ENCODE measurements at regions not wholly inside any gene's neighbourhood (a gene's known extent, or its start where the extent isn't known, plus 50 kb on each side); places are given as distances from the start of the nearest gene placed in this dataset.
"Not testable (repeated sequence)": the region's sequence is repeated elsewhere in the genome, so short reads cannot be mapped to it uniquely, and the experiment has no call there.

DNA sequence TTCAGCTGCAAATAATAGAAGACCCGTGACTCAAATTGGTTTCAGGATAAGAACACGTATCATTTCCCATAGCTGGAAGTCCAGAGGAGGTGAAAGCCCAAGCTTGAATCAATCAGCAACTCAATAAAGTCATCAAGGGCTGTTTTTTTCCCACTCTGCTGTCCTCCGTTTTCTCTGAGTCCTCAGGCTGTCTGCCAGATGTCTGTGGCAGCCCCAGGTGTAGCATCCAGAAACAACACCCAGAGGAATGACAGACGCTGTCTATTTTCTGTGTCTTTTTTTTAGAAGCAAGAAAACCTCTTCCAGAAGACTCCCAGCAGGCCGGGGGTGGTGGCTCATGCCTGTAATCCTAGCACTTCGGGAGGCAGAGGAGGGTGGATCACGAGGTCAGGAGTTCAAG lies 204.4 kb downstream of the FAM43A start:
- TF ChIP-seq, protein P1, sequence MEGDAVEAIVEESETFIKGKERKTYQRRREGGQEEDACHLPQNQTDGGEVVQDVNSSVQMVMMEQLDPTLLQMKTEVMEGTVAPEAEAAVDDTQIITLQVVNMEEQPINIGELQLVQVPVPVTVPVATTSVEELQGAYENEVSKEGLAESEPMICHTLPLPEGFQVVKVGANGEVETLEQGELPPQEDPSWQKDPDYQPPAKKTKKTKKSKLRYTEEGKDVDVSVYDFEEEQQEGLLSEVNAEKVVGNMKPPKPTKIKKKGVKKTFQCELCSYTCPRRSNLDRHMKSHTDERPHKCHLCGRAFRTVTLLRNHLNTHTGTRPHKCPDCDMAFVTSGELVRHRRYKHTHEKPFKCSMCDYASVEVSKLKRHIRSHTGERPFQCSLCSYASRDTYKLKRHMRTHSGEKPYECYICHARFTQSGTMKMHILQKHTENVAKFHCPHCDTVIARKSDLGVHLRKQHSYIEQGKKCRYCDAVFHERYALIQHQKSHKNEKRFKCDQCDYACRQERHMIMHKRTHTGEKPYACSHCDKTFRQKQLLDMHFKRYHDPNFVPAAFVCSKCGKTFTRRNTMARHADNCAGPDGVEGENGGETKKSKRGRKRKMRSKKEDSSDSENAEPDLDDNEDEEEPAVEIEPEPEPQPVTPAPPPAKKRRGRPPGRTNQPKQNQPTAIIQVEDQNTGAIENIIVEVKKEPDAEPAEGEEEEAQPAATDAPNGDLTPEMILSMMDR (conservative IDR thresholded peaks at IDR 0.05; ENCODE audit: low read length) = no peak
- H3K4me3 ChIP-seq (ENCODE audit: low read length) = no peak overlapping the region
- no peak for DNase-seq (ENCODE audit: low read depth)

DNA sequence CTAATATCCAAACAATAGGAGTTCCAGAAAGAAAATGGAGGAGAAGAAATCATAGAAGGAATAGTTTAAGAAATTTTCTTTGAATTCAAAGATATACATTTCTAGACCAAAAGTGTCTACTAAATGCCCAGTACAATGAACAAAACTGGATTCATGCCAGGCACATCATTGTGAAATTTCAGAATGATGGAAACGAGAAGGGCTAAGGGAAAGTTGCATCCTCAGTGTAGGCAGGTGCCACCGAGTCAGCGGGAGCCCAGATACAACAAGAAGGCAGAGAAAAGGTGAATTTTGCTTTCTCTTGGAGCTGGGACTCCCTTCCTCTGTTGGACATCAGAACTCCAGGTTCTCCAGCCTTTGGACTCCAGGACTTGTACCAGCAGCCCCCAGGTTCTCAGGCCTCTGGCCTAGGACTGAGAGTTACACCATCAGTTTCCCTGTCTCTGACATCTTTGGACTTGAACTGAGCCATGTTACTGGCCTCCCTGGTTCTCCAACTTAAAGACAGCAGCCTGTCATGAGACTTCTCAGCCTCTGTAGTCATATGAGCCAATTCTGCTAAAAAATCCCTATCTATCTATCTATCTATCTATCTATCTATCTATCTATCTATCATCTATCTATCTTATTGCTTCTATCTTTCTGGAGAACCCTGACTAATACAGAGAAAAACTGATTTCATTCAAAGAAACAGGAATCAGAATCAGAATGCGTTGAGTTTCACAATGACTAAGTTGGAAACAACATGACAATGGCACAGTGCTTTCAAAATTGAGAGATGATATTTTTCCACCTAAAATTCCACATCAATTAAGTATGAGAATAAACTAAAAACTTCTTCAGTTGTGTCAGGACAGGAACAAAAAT lies 207.7 kb downstream of the FAM43A start:
- DNase-seq (ENCODE audit: low read depth) = no peak
- TF ChIP-seq, protein P1 (conservative IDR thresholded peaks at IDR 0.05; ENCODE audit: low read length) = no peak
- no peak overlapping the region for H3K4me3 ChIP-seq (ENCODE audit: low read length)

DNA sequence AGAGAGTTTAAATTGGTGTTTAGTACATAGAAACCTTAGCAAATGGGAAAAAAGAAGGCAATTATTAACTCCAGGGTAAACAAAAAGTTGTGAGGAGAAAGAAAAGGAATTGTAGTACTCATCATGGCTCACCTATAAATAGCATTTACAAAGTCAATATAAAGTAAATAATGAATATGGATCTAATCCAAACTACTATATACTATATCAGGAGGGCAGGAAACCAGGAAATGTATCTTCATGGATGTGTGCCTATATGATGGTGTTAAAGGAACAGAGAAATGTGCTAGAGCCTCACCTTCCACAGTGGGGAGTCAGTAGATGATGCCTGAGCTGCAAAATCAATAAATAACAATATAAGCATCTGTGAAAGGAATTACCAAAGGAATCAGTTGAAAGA lies 208.9 kb downstream of the FAM43A start:
- TF ChIP-seq, protein P1 (conservative IDR thresholded peaks at IDR 0.05; ENCODE audit: low read length) = no peak
- no peak for DNase-seq (ENCODE audit: low read depth)
- H3K4me3 ChIP-seq (ENCODE audit: low read length) = no peak overlapping the region

DNA sequence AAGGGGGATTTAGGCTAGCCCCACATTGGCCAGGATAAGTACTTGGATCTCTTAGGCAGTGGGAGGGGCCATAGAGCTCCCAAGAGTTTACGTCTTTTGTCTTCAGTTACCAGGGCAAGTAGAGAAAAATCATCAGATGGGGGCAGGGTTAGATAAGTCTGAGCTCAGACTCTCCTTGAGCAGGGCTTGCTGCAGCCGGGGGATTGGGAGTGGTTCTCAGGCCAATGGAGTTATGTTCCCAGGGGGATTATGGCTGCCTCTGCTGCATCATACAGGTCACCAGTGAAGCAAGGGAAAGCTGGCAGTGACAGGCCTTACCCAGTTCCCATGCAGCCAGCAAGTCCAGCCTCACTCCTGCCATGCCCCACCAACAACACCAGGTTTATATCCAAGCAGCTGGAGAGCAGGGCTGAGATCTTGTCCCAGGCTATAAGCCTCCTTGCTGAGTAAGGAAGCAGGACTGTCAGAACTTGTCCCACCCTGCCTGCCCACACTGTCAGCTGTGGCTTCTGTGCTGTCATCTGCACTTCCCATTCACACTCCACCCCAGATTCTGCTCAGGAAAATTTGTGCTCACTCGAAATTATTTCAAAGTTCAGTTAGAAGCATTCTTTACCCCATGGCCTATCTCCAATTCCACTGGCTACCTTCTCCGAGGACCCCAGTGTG lies 215.3 kb downstream of the FAM43A start:
- no peak overlapping the region for H3K4me3 ChIP-seq (ENCODE audit: low read length)
- DNase-seq (ENCODE audit: low read depth) = no peak
- TF ChIP-seq, protein P1 (conservative IDR thresholded peaks at IDR 0.05; ENCODE audit: low read length) = no peak

DNA sequence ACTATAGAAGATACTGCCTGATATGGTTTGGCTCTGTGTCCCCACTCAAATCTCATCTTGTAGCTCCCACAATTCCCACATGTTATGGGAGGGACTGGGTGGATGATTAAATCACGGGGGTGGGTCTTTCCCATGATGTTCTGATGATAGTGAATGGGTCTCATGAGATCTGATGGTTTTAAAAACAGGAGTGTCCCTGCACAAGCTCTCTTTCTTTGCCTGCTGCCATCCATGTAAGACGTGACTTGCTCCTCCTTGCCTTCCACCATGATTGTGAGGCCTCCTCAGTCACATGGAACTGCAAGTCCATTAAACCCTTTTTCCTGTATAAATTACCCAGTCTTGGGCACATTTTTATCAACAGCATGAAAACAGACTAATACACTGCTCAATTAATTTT lies 217.8 kb downstream of the FAM43A start:
- not testable (repeated sequence) for DNase-seq (ENCODE audit: low read depth); H3K4me3 ChIP-seq (ENCODE audit: low read length)

DNA sequence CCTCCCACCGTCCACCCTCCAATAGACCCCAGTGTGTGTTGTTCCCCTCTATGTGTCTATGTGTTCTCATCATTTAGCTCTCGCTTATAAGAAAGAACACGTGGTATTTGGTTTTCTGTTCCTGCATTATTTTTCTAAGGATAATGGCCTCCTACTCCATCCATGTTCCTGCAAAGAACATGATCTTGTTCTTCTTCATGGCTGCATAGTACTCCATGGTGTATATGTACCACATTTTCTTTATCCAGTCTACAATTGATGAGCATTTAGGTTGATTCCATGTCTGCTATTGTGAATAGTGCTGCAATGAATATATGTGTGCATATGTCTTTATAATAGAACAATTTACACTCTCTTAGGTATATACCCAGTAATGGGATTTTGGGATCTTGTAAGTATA lies 219.3 kb downstream of the FAM43A start:
- H3K4me3 ChIP-seq (ENCODE audit: low read length); DNase-seq (ENCODE audit: low read depth): not testable (repeated sequence)

DNA sequence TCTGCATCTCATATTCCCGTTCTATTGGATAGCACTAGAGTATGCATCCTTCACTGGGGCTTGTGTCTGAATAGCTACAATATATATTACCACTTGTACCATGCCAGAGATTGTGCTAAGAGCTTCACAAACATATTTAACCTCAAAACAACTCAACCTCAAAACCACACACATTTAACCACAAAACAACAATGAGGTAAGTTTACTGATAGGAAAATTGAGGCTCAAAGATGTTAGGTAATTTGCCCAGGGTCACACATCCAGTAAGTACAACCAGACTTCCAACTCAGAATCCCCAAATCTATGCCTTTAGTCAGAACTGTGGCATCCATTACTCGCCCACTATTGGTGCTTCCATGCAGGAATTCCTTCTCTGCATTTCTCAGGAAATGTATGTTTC lies 220.0 kb downstream of the FAM43A start:
- no peak overlapping the region for H3K4me3 ChIP-seq (ENCODE audit: low read length)
- TF ChIP-seq, protein P1 (conservative IDR thresholded peaks at IDR 0.05; ENCODE audit: low read length) = no peak
- DNase-seq (ENCODE audit: low read depth) = peak; percentile 15

DNA sequence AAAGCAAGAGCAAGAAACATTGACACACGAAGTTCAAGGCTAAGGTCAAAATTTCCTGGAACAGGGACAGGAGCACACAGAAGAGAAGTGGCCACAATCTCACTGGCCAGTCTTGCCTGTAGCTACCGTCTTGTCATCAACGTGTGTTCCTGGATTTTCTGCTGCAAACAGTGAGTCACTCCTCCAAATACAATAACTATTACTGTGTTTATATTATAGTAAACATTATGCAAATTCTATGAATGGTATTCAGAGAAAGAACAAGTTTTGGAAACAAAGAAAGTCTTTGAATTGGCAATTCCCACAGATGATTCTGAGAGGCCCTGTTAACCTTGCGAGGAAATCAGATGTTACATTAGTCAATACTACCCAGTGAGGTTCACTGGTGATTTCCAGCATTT lies 220.5 kb downstream of the FAM43A start:
- TF ChIP-seq, protein P1 (conservative IDR thresholded peaks at IDR 0.05; ENCODE audit: low read length) = no peak
- DNase-seq (ENCODE audit: low read depth) = peak; percentile 5
- no peak overlapping the region for H3K4me3 ChIP-seq (ENCODE audit: low read length)
